ENCODE measurements at regions not wholly inside any gene's neighbourhood (a gene's known extent, or its start where the extent isn't known, plus 50 kb on each side); places are given as distances from the start of the nearest gene placed in this dataset.

GRCh38 chr3:17820275-17820674 is 77.8 kb upstream of the TBC1D5 start:
- TF ChIP-seq CTCF (conservative IDR thresholded peaks at IDR 0.05 in 1 of 2, IDR thresholded peaks at IDR 0.05 in 1 of 2; ENCODE audit: extremely low read depth in 1 of 2, insufficient read depth in 1 of 2, low read depth in 1 of 2, low read length in 2 of 2) (no peak), EZH2 (IDR thresholded peaks at IDR 0.05; ENCODE audit: borderline replicate concordance, low read length) (no peak)
